ENCODE measurements at regions not wholly inside any gene's neighbourhood (a gene's known extent, or its start where the extent isn't known, plus 50 kb on each side); places are given as distances from the start of the nearest gene placed in this dataset.

- no peak for TF ChIP-seq POLR2AphosphoS5 (IDR thresholded peaks at IDR 0.05; ENCODE audit: low read depth, low read length)
- TF ChIP-seq POLR2A (IDR thresholded peaks at IDR 0.05; ENCODE audit: low read depth, low read length), result no peak
- TF ChIP-seq TAF1 (IDR thresholded peaks at IDR 0.05; ENCODE audit: low read depth, low read length), result no peak
- no peak for TF ChIP-seq SPI1 (IDR thresholded peaks at IDR 0.05; ENCODE audit: low read depth, low read length)
Measured at GRCh38 chr2:64854773-64855237, 134.4 kb upstream of the SLC1A4 start.
